Renal cortex interstitium (tissue), 11 donors: ENCODE measurements at regions not wholly inside any gene's neighbourhood (a gene's known extent, or its start where the extent isn't known, plus 50 kb on each side); places are given as distances from the start of the nearest gene placed in this dataset.

Experiments
- DNase-seq, 11 donors: peaks; one replicate each; pipeline ENCODE4 v3.0.0-alpha.2; 2013; ENCODE audit warnings: low read depth in 9 of 11, low spot score in 4 of 11; ENCODE audit errors: extremely low read depth in 1 of 11

- no peak for DNase-seq
Measured at GRCh38 chr12:28799348-28799747, 349.7 kb upstream of the FAR2 start.

GRCh38 chr12:28800129-28800528, 348.9 kb upstream of the FAR2 start:
- no peak for DNase-seq

DNA sequence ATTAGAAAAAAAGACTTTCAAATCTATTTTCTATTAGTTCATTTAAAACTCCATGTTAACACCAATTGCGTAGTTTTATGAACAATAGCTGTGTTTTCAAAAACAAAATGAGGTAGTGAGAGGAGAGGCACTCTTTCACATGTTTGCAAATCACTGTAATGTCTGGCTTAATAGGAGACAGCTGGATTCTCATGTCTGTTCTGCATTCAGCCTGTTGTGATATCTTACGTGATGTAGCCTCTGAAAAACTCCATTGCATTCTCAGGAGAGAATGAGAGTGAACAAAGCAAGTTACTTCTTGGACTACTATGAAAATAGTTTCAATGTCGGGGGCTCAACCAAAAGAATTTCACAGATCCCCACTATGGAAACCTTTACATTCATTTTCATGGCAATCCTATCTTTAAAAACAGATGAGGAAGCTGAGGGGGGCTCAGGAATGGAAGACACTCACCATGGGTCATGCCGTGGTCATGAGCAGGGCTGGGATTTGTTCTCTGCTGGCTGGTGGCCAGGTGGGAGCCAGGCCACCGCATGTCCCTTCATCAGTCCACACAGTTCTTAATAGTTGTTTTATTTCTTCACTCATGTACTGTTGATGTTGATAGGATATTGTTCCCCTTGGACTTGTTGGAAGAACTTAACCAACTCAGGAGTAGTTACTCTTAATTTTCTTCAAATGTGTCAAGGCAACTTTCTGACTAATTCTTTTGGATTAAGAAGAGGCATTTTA, 346.2 kb upstream of the FAR2 start:
- no peak for DNase-seq

DNA sequence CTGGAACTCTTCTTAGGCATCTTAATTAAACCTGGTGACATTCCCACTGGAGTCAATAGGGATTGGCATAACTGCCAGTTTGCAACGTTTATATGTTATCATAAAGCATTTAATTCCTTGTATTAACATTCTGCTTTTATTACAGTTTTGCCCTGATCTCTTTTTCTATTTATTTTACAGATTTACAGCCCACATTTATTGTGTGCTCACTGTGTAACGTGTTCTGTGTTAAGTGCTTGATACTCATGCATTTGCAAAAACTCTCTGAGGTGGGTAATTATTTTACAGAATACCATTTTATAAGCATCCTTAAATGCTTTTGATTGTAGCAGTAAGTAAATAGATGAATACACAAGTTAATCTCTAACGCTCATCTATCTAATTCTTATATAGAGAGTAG, 341.5 kb upstream of the FAR2 start:
- no peak for DNase-seq

DNA sequence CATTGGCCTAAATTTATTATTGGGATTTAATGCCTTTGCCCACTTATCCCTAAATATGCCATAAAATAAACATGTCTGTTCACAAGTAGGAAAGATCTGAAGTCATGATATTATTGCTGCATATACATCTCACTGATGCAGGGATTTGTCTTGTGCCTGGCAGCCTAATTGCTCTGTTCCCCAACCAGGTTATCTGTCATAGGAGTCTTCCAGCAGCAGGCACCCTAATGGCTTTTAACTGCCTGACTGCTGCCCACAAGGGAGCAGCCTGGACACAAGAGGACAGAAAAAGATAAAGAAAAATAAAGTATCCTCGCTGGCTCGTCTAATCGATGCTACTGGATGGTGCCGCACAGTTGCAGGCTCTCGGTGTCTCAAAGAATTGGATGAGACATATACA, 337.6 kb upstream of the FAR2 start:
- DNase-seq: no peak

GRCh38 chr12:28814246-28814645, 334.8 kb upstream of the FAR2 start:
- DNase-seq: no peak

DNA sequence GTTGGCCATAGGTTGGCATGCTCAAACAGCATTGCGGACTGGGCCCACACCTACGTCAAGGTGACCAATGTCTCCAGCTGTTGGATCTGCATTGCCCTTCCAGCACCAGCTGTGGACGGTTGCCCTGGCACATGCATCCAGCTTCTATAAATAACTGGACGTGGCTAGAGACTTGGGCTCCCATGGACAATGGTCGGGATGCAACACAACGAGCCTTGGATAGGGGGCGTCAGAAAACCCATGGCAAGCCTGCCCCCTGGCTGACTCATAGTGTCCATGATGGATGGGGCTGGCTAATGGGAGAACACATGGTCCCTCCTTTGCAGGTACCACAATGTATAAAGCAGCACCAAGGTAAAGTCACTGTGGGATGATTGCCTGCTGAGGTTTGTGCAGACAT, 331.6 kb upstream of the FAR2 start:
- no peak for DNase-seq

DNA sequence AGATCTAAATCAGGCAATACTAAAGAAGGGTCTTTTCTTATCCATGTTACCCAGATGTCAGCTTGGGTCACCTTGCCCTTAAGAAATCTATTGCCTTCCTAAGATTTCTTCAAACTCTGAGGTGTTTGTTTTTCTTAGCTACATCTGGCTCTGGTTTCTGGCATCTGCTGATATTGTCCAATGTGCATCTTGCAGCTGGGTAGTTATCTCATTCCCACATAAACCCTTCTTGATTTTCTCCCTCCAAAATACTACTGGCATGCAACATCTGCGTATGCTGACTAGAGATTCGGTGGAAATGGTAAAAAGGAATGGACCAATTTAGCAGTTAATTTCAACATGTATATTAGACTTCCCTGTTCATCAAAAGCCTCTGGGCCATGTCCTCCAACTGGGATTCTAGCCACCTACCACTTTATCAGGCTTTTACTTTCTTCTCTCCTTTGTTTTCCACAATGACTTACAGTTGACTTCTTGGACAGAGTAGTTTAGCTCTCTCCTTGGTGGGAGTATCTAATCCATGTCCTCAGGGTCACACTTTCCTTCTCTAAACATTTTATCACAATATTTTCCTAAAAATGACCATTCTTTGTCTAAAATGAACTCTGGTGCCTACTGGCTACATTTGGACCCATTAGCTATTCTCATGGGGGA, 324.8 kb upstream of the FAR2 start:
- DNase-seq: no peak

DNA sequence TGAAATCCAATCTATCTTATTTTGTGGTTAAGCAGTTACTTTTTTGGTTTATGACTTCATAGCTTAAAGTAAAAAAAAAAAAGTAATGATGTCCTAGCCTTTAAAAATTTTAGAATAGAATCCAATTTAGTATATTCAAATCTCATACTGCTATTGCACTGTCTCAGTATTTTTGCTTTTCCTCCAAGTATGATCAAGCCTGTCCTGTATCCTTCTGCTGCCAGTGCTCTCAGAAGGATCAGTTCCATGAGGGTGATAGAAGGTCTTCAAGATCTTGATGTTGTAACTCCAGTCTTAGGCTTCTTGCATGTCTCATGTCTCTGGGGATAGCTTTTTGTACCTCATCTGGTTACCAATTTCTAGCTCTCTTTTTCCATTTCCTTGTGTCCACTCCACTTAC, 324.2 kb upstream of the FAR2 start:
- no peak for DNase-seq

DNA sequence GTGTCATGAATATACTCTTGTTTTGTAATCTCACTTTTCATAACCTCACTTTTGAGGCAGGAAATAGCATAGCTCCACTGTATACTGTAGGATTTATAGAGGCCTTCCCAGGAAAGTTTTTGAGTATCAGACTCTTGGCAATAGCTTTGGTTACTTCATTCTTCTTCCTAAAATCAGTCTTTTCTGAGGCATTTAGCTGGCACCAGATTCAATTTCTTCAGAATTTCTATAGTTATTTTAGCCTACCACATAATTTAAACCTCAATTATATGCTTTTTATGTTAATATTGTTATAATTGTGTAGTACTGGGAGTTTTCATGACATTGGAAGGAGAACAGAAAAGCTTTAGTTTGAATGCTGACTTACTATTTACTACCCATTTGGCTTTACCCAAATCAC, 322.3 kb upstream of the FAR2 start:
- no peak for DNase-seq

DNA sequence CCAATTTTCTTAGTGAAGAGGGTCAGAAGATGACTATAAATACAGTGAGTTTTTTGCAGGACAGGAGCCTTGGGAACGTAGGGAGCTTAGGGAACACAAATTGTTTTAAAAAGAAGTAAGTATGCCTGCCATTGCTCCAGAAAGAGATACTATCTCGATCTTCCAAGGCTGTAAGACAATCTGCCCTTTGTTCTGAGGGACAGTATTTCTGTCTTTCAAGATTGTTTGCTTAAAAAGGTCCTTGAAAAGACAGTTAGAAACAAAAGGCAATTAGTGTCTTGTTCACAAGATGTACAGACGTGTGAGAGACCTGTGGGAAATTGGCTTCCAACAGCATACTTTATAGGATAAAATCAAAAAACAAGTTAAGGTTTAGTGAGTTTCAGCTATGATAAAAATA, 321.2 kb upstream of the FAR2 start:
- peak in 3 of 11 donors; percentile 2 to 14 (median 5) for DNase-seq

- DNase-seq: no peak
Measured at GRCh38 chr12:28828318-28828717, 320.8 kb upstream of the FAR2 start.

DNA sequence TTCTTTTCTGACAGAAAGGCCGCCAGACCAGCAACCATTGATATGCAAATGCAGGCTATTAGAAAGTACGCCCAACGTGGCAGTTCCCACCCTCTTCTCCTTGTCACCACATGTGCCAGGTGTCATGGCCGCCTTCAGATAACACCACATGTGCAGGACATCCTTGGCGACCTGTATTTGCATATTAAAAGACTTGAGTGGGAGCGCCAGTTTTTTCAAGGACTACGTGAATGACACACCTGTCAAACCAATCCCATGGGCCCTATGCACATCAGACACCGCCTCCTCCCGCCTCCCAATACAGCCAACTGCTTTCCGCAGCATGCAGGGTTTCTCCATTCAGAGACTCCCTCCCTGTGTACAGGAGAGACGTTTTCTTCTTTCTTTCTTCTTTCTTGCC, 318.6 kb upstream of the FAR2 start:
- no peak for DNase-seq

DNA sequence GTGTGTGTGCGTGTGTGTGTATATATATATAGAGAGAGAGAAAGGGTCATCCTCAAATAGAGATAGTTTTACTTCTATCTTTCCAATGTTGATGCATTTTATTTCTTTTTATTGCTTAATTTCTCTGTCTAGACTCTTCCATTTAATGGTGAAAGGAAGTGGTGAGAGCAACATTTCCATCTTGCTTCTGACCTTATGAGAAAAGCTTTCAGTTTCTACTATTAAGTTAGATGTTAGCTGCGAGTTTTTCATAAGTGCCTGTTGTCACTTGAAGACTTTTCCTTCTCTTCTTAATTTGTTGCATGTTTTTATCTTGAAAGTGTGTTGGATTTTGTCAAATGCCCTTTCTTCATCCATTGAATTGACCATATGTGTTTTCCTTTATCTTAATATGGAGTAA, 304.4 kb upstream of the FAR2 start:
- no peak for DNase-seq

DNA sequence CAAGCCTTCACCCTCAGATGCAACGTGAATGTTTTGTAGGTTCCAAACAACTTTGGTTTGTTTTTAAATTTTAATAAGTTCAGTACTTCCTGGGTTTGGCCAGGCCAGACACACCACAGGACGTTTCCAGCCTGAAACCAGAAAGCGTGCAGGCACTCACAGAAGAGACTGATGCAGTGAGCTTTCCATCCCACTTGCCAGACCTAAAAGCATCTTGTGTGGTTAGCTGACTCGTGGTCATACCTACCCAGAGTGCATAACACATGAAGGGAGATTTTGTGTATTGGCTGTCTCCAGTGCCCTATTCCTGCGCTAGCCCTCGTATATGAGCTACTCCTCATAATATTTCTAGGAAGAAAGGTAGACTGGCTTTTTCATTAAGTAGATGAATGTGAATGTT, 297.3 kb upstream of the FAR2 start:
- DNase-seq: no peak

DNA sequence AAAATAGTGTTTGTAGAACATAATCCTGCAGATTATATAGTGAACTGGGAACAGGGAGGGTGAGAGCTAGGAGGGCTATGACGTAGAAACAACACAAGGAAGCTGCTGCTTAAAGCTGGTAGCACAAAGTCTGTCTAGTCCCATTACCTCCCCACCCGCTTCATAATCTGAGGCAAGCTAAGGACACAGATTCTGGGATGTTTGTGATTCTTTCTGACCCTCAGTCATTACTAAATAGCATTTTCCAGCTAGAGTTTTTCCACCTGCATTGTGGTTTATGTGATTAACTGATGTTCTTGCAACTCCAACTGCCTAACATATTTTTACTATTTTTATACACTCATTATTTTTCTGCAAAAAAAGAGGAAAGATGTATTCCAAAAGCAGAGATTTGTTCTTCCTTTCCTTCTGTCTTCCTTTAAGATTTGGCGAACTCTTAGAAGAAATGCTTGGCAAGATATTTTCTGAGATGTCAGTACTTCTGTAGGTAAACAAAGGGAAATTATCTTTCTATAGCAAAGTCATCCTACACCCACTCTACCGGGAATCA, 293.2 kb upstream of the FAR2 start:
- no peak for DNase-seq

- no peak for DNase-seq
Measured at GRCh38 chr12:28857369-28857768, 291.7 kb upstream of the FAR2 start.

GRCh38 chr12:28859551-28859950, 289.5 kb upstream of the FAR2 start:
- no peak for DNase-seq

DNA sequence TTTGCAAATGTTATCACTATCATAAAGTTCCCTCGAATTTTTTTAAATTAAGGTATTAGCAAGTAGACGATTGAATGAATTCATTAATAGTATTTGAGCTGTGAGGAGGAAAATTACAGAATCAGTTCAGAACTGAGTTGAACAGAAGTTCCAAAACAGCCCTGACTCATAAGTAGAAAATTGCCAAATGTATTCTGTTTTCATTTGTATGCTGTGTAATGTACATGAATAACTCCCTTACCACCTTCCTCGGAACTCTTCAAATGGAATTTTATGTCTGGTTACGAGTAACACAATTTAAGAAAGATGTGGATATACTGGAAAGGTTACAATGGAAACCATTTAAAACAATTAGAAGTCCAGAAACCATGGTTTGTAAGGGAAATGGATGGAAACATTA, 283.3 kb upstream of the FAR2 start:
- no peak for DNase-seq

- no peak for DNase-seq
Measured at GRCh38 chr12:28866296-28866695, 282.8 kb upstream of the FAR2 start.
